Upper lobe of left lung (tissue), 6 donors: ENCODE measurements at regions not wholly inside any gene's neighbourhood (a gene's known extent, or its start where the extent isn't known, plus 50 kb on each side); places are given as distances from the start of the nearest gene placed in this dataset.

Experiments
- ATAC-seq, 2 donors: fragments of 200-7000 bp; cut with Tn5 transposase; one replicate each; pipeline ENCODE4 v1.9.1; 2022; ENCODE audit warnings: mild to moderate bottlenecking in 2 of 2, moderate library complexity in 2 of 2; ENCODE audit not compliant: low FRiP score in 2 of 2
- DNase-seq, 2 donors: peaks; one replicate each; pipeline ENCODE4 v3.0.0-alpha.2; 2019 to 2020
- H3K27ac ChIP-seq, 4 donors: fragments of 200-600 bp; sonication (generic); one replicate each; pipeline ENCODE4 v1.5.1; 2016 to 2019
- H3K27me3 ChIP-seq, 4 donors: fragments of 200-600 bp; sonication (generic); one replicate each; pipeline ENCODE4 v1.5.1; 2017 to 2019
- H3K36me3 ChIP-seq, 4 donors: fragments of 200-600 bp; sonication (generic); one replicate each; pipeline ENCODE4 v1.5.1; 2016 to 2019
- H3K4me1 ChIP-seq, 4 donors: fragments of 200-600 bp; sonication (generic); one replicate each; pipeline ENCODE4 v1.5.1; 2018 to 2019
- H3K4me3 ChIP-seq, 4 donors: fragments of 200-600 bp; sonication (generic); one replicate each; pipeline ENCODE4 v1.5.1; 2017 to 2019; ENCODE audit warnings: mild to moderate bottlenecking in 2 of 4, moderate library complexity in 1 of 4
- H3K9me3 ChIP-seq, 4 donors: fragments of 200-600 bp; sonication (generic); one replicate each; pipeline ENCODE4 v1.5.1; 2018 to 2019
- EP300 ChIP-seq, 4 donors: sonication (generic); formaldehyde crosslinking; IDR thresholded peaks; one replicate each; pipeline ENCODE4 v1.5.1; 2017; ENCODE audit warnings: antibody characterized with exemption in 4 of 4, control low read depth in 2 of 4
- POLR2A ChIP-seq, 4 donors: fragments of 450-650 bp; IDR thresholded peaks; one replicate each; pipeline ENCODE4 v1.5.1; 2016 to 2017; ENCODE audit warnings: antibody characterized with exemption in 4 of 4, mild to moderate bottlenecking in 2 of 4
- POLR2AphosphoS5 ChIP-seq, 2 donors: sonication (generic); formaldehyde crosslinking; IDR thresholded peaks; one replicate each; pipeline ENCODE4 v1.5.1; 2017; ENCODE audit warnings: antibody characterized with exemption in 2 of 2
- WGBS, 2 donors: methylation state at CpG; one replicate each; pipeline ENCODE4 v1.1.5; 2017 to 2018; 5-methylcytosine and 5-hydroxymethylcytosine counted together
- TF ChIP-seq, protein P1 (sequence below), 6 experiments: fragments of 450-650 bp in 4 of 6; fragments of 200-600 bp in 2 of 6; sonication (generic) in 2 of 6; IDR thresholded peaks; one replicate each; pipeline ENCODE4 v1.5.1; 2016 to 2019; ENCODE audit warnings: antibody characterized with exemption in 6 of 6
- donor health status: DM: no; HTN: no; CAD: no; lungs with moderate emphysema.
- donor health status: DM: no; HTN: yes; CAD: no; lungs with severe emphysema.

DNA sequence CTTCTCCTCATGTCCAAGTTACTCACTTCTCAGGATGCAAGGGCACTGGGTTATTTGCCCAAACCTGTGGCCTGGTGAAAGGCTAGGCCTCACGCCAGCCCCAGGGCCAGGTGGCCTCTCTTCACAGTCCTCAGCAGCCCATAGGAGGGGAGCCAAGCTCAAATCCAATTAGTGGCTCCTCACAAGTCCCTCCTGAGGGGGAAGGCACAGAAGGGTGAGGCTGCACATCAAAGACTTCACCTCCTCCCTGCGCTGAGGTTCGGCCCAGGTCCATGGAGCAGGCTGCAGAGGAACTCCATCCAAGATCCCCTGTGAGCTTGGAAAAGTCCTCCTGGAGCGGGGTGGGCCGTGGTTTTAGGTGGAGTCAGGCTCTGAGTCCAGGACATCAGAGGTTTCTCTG lies 320.0 kb downstream of the FOXL1 start:
- no peaks in the 10 kb centered on the region for H3K4me1 ChIP-seq
- ATAC-seq: no peak
- no peaks in the 10 kb centered on the region for H3K27me3 ChIP-seq
- no peak overlapping the region for H3K4me3 ChIP-seq
- no peak overlapping the region for H3K27ac ChIP-seq
- DNase-seq: no peak
- no peaks in the 10 kb centered on the region for H3K9me3 ChIP-seq
- no peaks in the 10 kb centered on the region for H3K36me3 ChIP-seq
- WGBS, 2 donors: 80 to 84% methylated on average over 1 to 5 of the region's 5 CpGs
- TF ChIP-seq EP300 (IDR thresholded peaks at IDR 0.05) (no peak), POLR2AphosphoS5 (IDR thresholded peaks at IDR 0.05) (no peak), POLR2A (IDR thresholded peaks at IDR 0.05) (no peak)
- TF ChIP-seq, protein P1, sequence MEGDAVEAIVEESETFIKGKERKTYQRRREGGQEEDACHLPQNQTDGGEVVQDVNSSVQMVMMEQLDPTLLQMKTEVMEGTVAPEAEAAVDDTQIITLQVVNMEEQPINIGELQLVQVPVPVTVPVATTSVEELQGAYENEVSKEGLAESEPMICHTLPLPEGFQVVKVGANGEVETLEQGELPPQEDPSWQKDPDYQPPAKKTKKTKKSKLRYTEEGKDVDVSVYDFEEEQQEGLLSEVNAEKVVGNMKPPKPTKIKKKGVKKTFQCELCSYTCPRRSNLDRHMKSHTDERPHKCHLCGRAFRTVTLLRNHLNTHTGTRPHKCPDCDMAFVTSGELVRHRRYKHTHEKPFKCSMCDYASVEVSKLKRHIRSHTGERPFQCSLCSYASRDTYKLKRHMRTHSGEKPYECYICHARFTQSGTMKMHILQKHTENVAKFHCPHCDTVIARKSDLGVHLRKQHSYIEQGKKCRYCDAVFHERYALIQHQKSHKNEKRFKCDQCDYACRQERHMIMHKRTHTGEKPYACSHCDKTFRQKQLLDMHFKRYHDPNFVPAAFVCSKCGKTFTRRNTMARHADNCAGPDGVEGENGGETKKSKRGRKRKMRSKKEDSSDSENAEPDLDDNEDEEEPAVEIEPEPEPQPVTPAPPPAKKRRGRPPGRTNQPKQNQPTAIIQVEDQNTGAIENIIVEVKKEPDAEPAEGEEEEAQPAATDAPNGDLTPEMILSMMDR (IDR thresholded peaks at IDR 0.05): no peak

DNA sequence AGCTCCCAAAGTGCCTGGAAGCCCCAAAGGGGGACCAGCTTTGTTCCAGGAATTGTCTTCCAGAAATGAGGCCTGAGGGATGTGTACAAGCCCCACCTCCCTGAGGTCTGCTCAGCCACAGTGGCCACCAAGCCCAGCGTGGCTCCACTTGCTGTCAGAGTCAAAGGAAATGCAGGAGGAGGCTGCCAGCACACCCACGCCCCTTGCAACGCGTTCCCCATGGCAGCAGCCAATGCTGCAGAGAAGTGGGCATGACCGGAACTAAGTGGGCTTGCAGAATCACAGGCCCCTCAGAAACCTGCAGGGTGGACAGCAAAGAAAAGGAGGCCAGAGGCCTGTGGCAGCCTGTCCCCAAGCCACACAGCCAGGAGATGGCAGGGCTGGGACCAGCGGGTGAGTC lies 320.8 kb downstream of the FOXL1 start:
- Histone ChIP-seq H3K36me3 (no peaks in the 10 kb centered on the region), H3K4me3 (no peak overlapping the region), H3K27me3 (no peaks in the 10 kb centered on the region), H3K9me3 (no peaks in the 10 kb centered on the region), H3K4me1 (no peaks in the 10 kb centered on the region), H3K27ac (no peak overlapping the region)
- ATAC-seq (no peak), DNase-seq (no peak)
- TF ChIP-seq POLR2AphosphoS5 (IDR thresholded peaks at IDR 0.05): no peak
- TF ChIP-seq POLR2A (IDR thresholded peaks at IDR 0.05): no peak
- TF ChIP-seq EP300 (IDR thresholded peaks at IDR 0.05): no peak
- TF ChIP-seq, protein P1 (IDR thresholded peaks at IDR 0.05): no peak
- 86 to 97% methylated on average over 2 to 6 of the region's 6 CpGs for WGBS, 2 donors

- ATAC-seq: no peak
Observed at GRCh38 chr16:86899757-86900156, 321.4 kb downstream of the FOXL1 start.

DNA sequence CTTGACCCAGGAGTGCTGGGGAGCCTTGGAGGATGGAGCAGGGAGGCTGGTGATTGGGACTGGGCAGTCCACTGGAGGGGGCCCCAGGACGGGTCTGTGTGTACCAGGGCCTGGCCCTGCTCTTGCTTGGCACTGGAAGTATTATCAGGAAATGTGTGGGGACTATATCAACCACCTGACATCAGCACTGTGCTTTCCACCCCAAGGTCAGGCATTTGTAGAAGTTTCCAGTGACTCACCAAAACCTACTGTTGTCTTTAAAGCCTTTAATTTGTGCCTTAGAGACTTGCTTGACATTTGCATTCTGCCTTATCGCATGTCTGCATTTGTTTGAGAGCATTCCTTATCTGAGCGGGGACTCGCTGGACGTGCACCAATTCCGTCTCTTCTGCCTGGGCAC lies 323.1 kb downstream of the FOXL1 start:
- no peaks in the 10 kb centered on the region for H3K9me3 ChIP-seq
- WGBS, 2 donors: 75 to 82% methylated on average over 6 of the region's 6 CpGs
- ATAC-seq (no peak), DNase-seq (no peak)
- H3K4me3 ChIP-seq: no peak overlapping the region
- H3K27me3 ChIP-seq: no peaks in the 10 kb centered on the region
- no peak overlapping the region for H3K27ac ChIP-seq
- no peaks in the 10 kb centered on the region for H3K4me1 ChIP-seq
- TF ChIP-seq, protein P1 (IDR thresholded peaks at IDR 0.05): no peak
- TF ChIP-seq POLR2AphosphoS5 (IDR thresholded peaks at IDR 0.05): no peak
- no peak for TF ChIP-seq POLR2A (IDR thresholded peaks at IDR 0.05)
- no peak for TF ChIP-seq EP300 (IDR thresholded peaks at IDR 0.05)
- no peaks in the 10 kb centered on the region for H3K36me3 ChIP-seq

More at GRCh38 chr16:86899757-86900156, 321.4 kb downstream of the FOXL1 start:
- DNase-seq: no peak
- Histone ChIP-seq H3K27me3 (no peaks in the 10 kb centered on the region), H3K4me1 (no peaks in the 10 kb centered on the region), H3K9me3 (no peaks in the 10 kb centered on the region), H3K36me3 (no peaks in the 10 kb centered on the region), H3K27ac (no peak overlapping the region), H3K4me3 (no peak overlapping the region)
- 77 to 83% methylated on average over 4 of the region's 4 CpGs for WGBS, 2 donors
- TF ChIP-seq EP300 (IDR thresholded peaks at IDR 0.05) (no peak), POLR2AphosphoS5 (IDR thresholded peaks at IDR 0.05) (no peak), POLR2A (IDR thresholded peaks at IDR 0.05) (no peak)
- TF ChIP-seq, protein P1 (IDR thresholded peaks at IDR 0.05): no peak

DNA sequence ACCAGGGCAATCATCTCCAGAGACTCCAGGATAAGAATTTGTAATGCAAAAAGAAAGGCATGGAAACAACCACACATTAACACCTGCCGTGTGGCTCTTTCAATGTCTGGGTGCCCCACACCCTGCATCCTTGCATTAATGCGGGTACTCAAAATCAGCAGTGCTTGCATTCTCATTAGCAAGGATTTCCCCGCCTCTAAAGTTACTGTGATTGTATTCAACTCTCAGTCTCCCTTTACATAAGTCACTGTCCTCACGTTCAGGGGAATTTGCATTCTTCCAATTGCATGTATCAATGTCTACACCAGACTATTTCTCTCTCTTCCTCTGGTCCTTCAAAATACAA lies 324.3 kb downstream of the FOXL1 start:
- WGBS, 2 donors: 85 to 90% methylated on average over 4 of the region's 4 CpGs
- no peaks in the 10 kb centered on the region for H3K36me3 ChIP-seq
- H3K27me3 ChIP-seq: no peaks in the 10 kb centered on the region
- H3K4me1 ChIP-seq: no peaks in the 10 kb centered on the region
- no peak overlapping the region for H3K27ac ChIP-seq
- no peaks in the 10 kb centered on the region for H3K9me3 ChIP-seq
- no peak for ATAC-seq
- no peak overlapping the region for H3K4me3 ChIP-seq
- no peak for DNase-seq
- TF ChIP-seq, protein P1 (IDR thresholded peaks at IDR 0.05): no peak
- TF ChIP-seq POLR2AphosphoS5 (IDR thresholded peaks at IDR 0.05): no peak
- TF ChIP-seq POLR2A (IDR thresholded peaks at IDR 0.05): no peak
- no peak for TF ChIP-seq EP300 (IDR thresholded peaks at IDR 0.05)
